Activated gamma-delta T cell treated with Interleukin-2 at 50 U/mL for 16 hours (primary cell): ENCODE measurements at regions not wholly inside any gene's neighbourhood (a gene's known extent, or its start where the extent isn't known, plus 50 kb on each side); places are given as distances from the start of the nearest gene placed in this dataset.

ENCODE experiments used
- DNase-seq: peaks from one replicate; pipeline ENCODE4 v3.0.0-alpha.2; 2020

DNA sequence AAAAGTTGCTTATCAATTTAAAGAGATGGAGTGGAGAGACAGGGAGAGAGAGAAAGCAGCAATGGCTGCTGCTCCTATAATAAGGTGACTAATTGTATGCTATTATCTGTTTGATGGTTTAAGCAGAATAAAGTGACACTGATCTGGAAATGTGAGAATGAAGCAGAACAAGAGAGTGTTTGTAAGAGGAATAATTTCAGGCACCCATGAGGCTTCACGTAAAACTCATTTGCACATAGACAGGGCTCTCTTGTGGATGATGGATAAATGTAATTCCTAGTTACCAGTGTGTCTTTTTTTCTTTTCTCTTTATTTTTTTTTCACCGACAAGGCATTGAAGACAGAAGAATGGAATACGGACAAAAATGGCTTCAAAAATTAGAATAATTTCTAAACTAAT is 228.8 kb upstream of the TYRP1 start:
- DNase-seq, result no peak

DNA sequence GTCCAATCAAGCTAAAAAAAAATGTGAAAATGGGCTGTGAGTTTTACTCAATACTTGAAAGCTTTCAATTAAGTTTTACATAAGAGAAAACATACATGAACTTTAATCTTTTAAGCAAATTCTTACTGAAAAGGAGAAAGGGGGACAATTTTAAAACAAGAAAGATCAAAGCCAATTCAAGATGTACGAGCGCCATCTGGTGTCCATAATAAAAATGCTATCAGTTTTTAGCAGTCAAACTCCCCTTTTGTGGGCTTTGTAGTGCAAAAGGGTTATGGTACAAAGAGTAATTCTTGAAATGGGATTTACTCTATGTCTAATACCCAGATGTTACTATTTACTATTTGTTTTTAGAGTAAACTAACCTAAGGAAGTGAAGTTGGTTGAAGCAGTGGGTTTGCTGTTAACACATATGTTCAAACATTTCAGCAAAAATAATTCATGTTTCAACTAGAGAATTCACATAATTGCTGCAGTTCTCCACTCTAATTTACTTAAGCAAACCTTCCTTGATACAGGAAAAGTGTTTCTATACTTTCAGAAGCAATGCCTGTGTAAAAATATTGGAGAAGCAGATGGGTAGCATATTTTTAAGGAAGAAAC is 228.2 kb upstream of the TYRP1 start:
- no peak for DNase-seq

DNA sequence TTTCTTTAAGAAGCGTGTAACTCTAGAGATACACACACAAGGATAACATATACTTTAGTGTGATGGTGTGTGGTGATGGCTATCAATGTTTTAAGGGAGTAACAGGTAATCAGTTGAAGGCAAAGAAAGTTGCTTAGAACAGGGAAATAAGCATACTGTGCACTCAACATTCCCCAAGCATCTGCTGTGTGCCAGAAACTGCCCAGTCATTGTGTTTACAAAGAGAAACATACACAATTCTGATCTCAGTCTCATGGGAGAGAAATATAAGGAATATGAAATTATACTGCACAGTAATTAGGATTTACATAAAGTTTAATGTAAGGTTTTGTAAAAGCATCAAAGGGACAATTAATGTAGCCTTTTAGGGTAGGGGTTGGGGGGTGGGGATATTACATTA is 224.1 kb upstream of the TYRP1 start:
- DNase-seq, result no peak

DNA sequence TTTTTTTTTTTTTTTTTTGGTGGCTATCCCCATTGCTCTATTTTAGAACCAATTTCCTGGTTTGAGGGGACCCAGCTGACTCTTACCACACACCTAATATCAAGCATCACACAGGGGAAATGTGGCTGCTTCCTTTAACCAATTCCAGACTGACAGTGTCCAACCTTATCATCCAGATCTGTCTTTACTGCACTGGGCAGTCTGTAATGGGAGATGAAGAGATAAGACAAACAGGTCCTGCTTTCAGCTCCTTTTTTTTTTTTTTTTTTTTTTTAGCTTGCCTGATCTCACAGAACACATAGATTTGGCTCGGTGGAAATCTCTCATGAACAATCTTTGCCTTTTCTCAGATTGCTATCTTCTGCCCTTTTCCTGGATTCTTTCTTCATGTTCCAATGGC is 198.8 kb upstream of the TYRP1 start:
- no peak for DNase-seq

DNA sequence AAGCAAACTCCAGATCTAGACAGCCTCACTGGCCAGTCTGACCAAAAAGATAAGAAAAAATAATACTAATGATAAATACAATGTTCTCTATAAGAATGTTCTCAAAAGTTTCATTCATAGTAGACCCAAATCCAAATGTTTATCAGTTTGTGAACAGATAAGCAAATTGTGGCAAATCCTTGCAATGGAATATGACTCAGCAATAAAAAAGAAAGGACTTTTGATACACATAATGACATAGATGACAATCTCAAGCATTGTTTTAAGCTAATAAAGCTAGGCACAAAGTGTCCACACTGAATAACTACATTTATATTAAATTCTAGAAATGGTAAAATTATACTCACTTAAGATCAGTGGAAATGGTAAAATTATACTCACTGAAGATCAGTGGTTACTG is 195.4 kb upstream of the TYRP1 start:
- no peak for DNase-seq

DNA sequence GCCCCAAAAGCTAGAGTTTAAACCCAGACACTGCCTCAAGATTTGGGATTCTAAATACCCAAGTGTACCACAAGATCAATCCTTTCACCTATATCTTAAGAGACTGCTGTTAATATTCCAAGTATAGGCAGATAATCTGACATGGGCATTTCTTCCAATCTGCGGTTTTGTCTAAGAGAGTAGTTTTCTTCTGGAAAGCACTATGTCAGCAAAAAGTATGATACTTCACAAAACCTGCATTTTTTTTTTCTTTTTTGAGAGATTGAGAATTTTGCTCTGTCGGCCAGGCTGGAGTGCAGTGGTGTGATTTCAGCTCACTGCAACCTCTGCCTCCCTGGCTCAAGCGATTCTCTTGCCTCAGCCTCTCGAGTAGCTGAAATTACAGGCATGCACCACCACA is 190.7 kb upstream of the TYRP1 start:
- DNase-seq, result no peak

DNA sequence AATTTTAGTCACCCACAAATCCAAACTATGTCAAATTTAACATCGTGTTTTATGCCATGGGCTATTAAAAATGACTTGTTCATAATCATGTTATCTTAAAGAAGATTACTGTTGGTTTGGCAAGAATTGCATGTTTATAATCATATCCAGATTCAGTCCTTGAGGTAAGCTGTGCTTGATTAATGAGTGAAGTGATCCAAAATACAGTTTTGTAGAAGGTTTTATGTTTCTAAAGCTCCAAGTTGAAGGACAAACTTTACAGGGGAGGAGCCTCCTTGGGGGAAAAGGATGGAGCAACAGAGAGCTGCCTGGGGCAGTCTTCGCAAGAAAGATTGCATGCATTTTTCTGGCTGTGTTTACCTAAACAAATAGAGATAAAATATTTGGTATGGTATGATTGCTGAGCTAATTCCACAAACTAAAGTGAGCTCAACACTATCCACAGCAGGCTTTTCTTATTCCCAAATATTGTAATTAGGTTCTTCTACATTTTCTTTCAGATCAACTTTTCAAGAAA is 189.5 kb upstream of the TYRP1 start:
- no peak for DNase-seq

DNA sequence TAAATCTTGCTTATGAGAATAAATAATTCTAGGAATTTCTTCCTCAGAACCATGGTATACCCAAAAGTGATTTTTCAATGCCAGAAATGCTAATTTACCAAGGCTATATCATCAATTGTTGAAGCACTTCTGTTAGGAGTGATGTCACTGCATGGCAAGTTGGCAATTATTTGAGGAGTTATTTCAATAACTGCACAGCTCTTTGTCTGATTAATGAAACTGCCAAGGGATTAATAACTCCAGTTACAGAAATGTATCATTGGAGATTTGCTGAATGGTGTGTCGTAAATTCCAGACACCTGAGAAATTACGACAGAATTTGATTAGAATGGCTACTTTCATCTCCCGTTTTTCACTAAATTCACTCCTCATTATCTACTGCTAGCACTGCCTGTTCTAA is 182.6 kb upstream of the TYRP1 start:
- DNase-seq, result no peak

DNA sequence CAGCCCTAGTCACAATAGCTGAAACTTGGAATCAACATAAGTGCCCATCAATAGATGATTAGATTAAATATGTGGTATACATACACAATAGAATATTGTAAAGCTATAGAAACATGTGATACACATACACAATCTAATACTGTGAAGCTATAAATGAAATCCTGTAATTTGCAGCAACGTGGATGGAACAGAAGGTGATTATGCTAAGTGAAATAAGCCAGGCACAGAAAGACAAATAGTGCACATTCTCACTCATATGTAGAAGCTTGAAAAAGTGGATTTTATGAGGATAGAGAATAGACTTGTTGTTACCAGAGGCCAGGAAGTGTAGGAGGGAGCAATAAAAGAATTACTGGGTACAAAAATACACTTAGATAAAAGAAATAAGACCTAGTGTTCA is 181.5 kb upstream of the TYRP1 start:
- DNase-seq, result no peak

DNA sequence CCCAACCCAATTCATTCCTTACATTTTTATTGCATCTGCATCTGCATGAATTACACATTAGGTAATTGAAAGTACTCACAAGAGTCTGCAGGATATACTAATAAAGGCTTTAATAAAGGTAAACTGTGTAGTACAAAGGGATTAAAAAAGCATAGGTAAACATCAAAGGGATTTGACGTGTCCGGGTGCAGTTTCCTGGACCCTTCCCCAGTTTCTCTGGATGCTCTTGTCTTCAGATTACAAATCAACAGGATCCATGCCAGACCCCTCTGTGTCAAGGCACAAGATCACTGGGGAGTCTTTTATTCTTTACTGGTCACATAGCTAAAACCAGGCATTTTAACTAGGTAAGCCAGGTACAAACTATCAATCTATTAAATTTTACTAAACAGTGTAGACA is 177.2 kb upstream of the TYRP1 start:
- DNase-seq, result no peak

DNA sequence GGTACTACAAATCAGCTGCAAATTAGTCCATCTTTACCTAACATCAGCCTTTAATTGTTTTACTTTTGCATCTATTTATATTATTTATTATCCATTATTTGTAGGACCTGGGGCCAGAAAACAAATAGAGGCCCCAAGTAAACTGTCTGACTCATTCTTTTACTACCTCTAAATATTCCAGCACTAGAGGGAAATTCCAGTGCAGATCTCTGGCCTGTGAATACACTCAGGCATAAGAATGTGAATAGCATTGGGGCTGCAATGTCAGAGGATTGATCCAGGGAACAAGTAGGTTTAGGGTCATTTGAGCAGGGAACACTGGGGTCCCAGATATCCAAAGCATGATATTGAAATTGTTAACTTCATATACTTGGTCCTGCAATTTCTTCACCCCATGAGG is 176.6 kb upstream of the TYRP1 start:
- no peak for DNase-seq

DNA sequence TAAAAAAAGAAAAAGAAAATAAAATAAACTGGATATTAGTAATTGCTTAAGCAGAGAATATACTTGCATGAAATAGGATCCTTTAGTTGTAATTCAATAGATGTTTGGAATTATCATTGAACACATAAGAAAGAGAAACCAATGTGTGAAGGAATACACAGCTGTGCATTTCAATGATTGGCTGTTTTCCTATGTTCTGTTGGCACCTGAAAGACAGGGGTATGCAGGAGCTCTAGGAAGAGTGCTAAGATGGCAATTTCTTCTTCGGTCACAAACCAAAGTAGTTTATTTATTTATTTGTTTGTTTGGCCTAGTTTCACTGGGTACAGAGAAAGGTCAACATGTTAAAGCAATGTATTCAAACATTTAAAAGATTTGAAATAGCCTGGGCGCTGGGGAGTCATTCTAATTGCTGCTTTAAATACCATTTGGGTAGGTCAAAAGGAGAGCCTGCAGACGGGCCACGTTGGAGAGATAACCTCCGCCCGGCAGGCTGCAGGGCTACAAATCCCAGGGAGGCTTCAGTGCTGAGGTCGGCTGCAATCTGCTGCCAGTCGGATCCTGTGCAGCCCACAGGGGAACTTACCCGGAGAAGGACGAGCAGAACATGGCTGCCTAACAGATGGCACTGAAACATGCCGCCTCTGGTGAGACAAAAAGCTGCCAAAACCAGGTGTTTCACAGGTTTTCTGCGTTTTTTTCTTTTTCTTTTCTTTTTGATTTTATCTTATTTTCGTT is 154.2 kb upstream of the TYRP1 start:
- no peak for DNase-seq

DNA sequence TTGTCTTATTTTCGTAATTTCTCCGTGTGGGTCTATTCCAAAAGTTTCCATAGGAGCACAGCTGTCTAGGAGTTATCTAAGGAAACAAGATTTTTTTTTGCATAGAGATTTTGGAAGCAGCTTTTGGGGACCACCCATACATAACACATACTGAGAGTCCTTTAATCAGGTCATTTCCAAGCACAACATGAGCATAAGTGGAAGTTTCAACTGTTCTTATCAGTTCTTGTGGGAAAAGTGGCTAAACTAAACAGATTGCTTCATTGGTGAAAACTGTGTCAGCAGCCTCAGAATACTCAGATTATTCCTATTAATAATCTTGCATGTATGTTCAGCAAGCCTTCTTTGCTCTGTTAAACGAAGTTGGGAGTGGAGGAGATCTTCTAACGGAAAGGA is 153.6 kb upstream of the TYRP1 start:
- DNase-seq, result no peak

DNA sequence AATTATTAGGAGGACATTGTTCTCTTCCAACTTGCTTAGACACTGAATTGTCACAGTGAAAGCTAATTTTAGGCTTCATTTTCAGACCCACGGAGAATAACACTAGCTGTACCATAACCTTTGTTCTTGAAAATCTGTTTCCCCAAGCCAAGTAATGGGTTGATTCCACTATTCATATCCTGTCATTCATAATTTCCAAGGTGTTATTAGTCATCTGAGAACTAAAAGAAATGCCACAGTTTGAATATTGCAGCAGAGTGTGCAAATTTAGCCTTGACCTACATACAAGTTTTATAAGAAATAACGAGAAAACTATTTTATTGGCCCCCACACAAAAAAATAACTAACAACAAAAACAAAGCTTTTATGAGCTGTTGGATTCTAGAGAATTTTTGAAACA is 148.5 kb upstream of the TYRP1 start:
- no peak for DNase-seq

DNA sequence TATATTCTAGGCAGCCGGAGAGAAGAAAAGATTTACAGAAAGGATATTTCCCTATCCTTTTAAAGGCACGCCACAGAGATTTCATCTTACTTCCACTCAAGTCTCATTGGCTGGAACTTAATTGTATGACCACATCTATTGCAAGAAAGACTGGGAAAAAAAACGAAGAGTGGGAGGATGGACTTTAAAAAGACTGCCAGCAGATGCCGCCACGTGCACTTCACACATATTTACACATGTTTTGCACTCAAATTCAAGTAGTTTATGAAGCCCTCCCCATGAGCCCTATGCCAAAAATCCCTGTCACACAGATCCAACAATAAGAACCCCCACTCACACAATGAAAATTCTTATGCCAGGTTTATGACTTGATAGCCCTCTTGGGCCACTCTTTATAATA is 138.5 kb upstream of the TYRP1 start:
- no peak for DNase-seq

DNA sequence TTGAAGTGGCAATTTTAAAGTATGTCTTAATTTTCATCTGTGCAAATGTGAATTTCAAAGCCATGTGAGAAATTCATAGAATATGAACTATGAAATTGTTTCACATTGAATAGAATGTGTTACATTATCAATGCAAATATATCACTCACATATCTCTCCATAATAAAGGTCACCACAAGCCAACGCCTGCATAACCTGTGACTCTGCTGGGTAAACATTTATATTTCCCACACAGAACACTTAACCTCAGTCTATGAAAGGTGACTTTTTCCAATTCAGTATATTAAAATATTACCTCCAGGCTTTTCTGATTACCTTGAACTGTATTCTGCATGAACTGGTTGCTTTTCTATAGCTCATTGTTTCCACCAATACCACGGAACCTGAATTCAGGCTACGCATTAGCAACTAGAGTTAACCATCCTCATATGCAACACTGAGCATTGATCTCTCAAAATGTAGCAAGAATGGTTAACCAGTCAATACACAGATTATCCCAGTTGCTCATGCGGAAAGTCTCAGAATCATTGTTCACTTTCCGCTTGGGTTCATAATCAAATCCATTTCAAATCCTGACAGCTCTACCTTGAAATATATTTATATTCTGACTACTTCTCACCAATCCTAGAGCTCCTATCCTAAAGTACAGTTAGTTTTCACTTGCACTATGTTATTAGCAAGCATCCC is 126.6 kb upstream of the TYRP1 start:
- no peak for DNase-seq

DNA sequence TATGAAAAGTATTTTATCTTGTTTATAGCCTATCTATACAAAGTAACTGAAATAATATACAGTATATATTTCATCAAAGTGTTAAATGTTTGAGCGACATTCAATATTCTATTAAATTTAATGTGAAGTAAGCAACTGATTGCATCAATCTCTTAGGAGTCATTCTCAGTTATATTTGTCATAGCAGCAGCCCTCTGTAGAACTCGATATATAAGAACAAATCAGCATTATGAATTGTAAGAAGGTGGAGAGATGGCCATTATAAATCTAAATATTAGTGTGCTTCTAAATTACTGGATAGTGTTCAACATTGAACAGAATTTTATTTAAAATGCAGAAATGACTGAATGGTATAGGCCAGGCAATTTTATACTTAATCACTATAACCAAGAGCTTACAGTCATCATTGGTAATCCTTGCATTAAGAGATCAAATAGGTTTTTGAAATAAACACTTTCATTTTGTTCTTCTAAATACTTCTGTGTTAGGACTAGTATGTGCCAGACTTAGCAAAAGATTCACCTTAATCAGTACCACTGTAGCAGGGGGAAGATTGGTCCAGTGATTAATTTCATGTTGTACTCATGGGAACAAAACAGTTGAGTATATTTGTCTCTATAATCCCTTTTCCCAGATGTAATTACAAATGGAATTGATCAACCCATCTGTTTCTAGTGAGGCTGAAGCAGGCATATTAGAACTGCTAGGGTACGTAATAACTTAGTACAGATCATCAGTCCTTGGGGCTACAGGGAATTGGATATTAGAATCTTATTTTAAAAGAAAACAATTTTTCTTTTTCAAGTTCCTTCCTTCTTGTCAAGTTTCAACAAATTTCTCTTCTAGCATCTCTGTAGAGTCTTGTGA is 108.3 kb upstream of the TYRP1 start:
- DNase-seq, result no peak

DNA sequence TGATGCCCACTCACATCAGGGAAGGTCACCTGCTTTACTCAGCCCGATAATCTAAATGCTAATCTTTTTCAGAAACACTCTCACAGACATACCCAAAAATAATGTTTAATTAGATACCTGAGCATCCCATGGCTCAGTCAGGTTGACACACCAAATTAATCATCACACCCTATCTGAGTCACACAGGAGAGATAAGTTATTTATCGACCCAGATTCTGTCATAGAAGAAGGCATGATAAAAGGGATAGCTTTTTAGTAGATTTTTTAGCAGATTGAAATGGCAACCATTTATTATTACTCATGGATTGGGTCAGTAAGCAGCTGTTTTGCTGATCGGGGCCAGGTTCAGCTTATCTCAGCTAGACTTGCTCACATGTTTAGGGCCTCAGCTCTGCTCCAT is 97.8 kb upstream of the TYRP1 start:
- no peak for DNase-seq

DNA sequence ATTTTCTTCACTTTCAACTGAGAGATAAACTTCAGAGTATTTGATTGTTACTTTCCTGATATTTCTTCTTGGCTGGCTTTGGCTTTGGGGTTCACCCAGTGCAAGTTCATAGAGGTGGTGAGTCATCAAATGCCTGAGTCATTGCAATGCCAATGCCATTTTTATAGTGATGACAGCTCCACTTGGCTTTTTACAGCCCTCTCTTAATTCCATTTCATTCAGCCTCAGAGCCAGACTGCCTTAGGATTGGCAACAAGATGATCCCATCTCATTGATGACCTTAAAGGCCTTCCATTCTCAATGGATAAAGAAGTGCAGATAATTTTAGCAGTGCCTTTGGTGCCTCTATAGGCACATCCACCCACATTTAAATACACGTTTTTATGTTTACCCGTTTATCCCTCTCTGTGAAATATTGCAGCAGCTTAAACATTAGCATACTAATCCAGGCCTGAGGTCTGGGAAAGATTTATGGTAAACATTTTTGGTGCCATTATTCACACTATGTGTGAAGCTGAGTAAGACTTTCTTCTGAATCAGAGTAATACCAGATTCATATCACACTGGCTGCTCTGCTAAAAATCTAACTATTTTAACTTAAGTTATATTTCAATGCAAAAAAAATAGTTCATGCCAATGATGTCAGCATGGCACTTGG is 88.9 kb upstream of the TYRP1 start:
- no peak for DNase-seq

DNA sequence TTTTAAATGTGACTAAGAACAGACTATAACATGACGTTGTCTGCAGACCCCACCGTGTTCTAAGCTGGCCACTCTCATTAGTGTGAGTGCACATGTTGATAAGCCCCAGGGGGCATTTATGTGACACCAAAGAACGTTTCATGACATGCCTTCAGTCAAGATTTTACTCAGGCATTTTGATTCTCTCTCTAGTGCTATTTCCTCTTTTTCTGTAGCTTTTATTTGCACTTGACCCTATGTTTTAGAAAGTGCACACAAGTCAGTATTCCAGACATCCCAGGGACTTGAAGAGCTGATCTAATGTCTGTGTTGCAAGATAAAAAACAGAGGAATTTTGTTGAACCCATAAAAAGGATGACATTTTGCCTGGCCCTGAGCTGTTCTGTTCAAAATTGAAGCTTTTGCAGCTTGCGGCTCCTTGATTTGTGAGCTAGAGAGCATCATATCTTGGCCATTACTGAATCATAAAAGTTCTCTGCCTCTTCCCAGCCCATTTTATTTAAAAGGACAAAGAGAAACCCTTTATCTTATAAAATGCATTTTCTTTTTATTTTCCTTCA is 80.9 kb upstream of the TYRP1 start:
- DNase-seq, result no peak

DNA sequence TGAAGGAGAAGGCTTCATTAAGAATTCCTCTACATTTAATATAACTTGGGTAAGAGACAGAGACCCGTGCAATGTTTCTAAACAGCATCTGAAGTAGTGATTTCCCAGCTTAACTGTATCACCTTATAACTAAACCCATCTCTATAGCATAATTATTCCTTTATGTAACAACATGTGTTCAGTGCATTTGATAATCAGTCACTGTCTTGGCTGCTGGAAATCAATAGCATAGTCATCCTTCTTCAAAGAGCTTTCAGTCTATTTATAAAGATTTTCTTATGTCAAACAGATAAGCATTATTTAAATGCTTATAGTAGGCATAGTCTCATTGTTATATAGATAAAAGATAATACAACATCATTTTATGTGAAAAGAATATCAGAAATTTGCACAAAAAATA is 80.1 kb upstream of the TYRP1 start:
- DNase-seq, result no peak

DNA sequence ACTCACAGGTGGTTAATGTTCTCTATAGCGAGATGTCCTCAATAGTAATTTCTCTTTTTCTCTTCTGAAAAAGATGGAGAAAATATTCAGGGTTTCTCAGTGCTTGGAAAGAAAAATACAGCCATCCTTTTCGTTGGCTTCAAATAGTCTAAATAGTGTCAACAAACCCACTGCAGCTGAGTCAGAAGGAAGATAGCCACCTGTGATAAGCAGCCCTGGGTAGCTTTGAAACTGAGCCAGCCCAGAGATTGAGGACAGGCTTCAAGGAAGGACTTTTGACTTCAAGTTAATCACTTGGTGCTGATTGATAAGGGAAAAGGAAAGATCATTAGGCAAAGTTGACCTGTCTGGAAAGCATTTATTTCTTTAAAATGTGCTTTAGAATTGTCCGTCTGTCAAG is 78.7 kb upstream of the TYRP1 start:
- no peak for DNase-seq

DNA sequence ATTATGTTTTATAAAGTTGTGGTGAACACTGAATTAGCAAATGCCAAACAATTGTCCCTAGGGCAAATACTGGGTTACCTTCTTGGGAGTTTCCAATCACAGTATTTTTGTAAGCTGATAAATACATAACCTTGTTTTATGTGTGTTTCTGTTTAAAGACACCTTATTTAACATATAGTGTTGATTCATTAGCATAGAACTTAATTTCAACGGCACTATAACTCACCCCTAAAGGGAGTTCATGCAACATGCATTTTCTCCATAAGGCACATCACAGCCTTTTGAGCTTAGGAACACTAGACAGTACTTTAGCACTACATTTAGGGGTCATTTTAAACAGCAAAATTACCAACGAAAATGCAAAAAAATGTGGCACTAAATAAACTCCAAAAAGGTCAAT is 74.2 kb upstream of the TYRP1 start:
- DNase-seq, result no peak
